ENCODE measurements at regions not wholly inside any gene's neighbourhood (a gene's known extent, or its start where the extent isn't known, plus 50 kb on each side); places are given as distances from the start of the nearest gene placed in this dataset.
"Not testable (repeated sequence)": the region's sequence is repeated elsewhere in the genome, so short reads cannot be mapped to it uniquely, and the experiment has no call there.

DNA sequence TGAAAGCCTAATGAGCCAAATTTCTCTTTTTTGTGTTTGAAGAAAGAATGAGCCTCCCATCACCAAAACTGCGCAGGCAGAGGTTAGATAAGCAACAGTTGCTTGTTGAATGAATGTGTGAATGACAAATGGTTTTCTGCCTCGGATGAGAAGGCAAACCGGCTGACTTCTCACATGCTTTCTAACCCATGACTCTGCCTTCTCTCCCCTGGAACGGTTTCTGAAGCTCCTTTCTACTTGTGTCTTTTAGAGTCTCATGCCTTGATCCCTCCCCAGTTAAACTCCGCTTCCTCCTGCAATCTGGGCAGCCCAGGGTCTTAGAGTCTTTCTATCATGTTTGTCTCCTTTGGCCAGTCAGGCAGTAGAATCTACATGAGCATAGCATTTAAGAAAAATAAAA lies 342.1 kb upstream of the NCAM1 start:
- intact Hi-C loops (cut with micrococcal nuclease), result no loop called here
- no peak for ATAC-seq
- no peak overlapping the region for H3K27ac Mint-ChIP-seq

DNA sequence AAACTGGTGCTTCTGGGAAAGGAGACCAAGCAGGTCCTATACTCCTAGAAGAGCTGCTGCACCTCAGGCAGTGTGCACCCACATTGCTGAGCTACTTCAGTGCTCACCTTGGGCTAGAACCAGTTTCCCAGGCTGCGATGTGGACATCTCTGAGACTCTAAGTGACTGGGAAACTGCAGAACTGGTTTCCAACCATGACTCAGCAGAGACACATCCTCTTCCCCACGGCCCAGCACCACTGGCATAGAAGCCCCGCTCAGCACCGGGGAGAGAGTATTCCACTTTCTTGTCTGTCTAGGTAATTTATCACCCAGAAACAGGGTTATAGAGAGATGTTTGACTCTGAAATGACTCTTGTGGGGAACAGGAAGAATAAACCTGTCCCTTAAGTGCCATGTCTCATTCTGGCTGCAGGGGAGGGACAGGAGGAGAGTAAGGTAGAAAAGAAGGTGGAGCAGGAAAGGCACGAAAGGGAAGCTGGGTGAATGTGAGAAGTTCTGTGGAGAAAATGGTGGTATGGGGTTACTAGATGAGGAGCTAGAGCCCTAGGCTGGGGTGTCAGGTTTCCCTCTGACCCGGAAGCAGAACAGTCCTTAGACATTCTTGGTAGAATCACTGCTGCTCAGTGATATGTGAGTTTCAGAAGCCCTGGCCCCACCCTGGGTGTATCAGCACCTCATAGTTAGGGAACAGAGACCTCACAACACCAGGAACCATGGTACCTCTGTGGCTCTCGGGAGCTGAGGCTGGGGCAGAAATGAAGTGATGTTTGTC lies 340.4 kb upstream of the NCAM1 start:
- 64% methylated on average over 5 of the region's 7 CpGs for WGBS (ENCODE audit: insufficient coverage)

More for the DNA sequence above, 342.1 kb upstream of the NCAM1 start:
- no peaks in the 10 kb centered on the region for H3K36me3 ChIP-seq (ENCODE audit: control insufficient read depth, insufficient read depth, low read length)
- H3K4me1 ChIP-seq (ENCODE audit: control insufficient read depth, insufficient read depth, low read length), result peaks cover 3% of the 10 kb centered on the region
- no peak overlapping the region for H3K27ac ChIP-seq (ENCODE audit: low read length)
- peaks cover 16 to 39% of the 10 kb centered on the region in 2 donors for H3K27me3 Mint-ChIP-seq (ENCODE audit: low read depth in 2 of 2)
- no peaks in the 10 kb centered on the region for H3K9me3 Mint-ChIP-seq
- DNase-seq, result no peak
- no peak overlapping the region for H3K4me3 Mint-ChIP-seq
- no peaks in the 10 kb centered on the region for H3K36me3 Mint-ChIP-seq
- H3K27me3 ChIP-seq (ENCODE audit: control insufficient read depth, insufficient read depth, low read length), result no peaks in the 10 kb centered on the region
- no peaks in the 10 kb centered on the region for H3K4me1 Mint-ChIP-seq
- 78% methylated on average over 4 of the region's 5 CpGs for WGBS (ENCODE audit: insufficient coverage)
- no peak overlapping the region for H3K4me3 ChIP-seq (ENCODE audit: low read length)
- H3K9me3 ChIP-seq (ENCODE audit: control insufficient read depth, insufficient read depth, low read length), result no peaks in the 10 kb centered on the region
- TF ChIP-seq, protein P1, sequence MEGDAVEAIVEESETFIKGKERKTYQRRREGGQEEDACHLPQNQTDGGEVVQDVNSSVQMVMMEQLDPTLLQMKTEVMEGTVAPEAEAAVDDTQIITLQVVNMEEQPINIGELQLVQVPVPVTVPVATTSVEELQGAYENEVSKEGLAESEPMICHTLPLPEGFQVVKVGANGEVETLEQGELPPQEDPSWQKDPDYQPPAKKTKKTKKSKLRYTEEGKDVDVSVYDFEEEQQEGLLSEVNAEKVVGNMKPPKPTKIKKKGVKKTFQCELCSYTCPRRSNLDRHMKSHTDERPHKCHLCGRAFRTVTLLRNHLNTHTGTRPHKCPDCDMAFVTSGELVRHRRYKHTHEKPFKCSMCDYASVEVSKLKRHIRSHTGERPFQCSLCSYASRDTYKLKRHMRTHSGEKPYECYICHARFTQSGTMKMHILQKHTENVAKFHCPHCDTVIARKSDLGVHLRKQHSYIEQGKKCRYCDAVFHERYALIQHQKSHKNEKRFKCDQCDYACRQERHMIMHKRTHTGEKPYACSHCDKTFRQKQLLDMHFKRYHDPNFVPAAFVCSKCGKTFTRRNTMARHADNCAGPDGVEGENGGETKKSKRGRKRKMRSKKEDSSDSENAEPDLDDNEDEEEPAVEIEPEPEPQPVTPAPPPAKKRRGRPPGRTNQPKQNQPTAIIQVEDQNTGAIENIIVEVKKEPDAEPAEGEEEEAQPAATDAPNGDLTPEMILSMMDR (IDR thresholded peaks at IDR 0.05), result no peak

DNA sequence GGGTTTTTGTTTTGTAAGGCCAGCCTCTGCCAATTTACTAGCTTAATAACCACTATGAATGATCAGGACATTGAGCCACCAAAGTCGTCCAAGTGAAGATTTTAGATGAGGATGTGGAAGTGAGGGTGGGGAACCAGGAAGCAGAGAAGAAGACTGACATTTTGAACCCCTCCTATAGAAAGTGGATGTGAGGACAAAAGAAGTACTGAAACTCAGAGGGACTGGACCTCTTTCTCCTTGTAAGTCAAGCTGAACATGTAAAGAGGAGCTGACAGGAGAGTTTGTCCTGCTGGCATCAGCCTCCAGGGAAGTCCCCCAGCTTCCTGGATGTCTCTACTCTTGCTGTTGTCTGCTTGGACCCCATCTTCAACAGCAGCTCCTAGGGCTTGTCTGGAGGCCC lies 338.2 kb upstream of the NCAM1 start:
- no peaks in the 10 kb centered on the region for H3K36me3 Mint-ChIP-seq
- H3K9me3 ChIP-seq (ENCODE audit: control insufficient read depth, insufficient read depth, low read length), result no peaks in the 10 kb centered on the region
- H3K4me1 ChIP-seq (ENCODE audit: control insufficient read depth, insufficient read depth, low read length), result peaks cover 3% of the 10 kb centered on the region
- H3K27me3 ChIP-seq (ENCODE audit: control insufficient read depth, insufficient read depth, low read length), result no peaks in the 10 kb centered on the region
- WGBS (ENCODE audit: insufficient coverage), result no CpG with 5 or more reads among the region's 1 CpG
- no peak for ATAC-seq
- no peak overlapping the region for H3K4me3 ChIP-seq (ENCODE audit: low read length)
- no peak overlapping the region for H3K4me3 Mint-ChIP-seq
- TF ChIP-seq, protein P1 (IDR thresholded peaks at IDR 0.05), result no peak
- H3K27ac ChIP-seq (ENCODE audit: low read length), result no peak overlapping the region
- H3K27ac Mint-ChIP-seq, result no peak overlapping the region
- intact Hi-C loops (cut with micrococcal nuclease), result no loop called here
- no peaks in the 10 kb centered on the region for H3K36me3 ChIP-seq (ENCODE audit: control insufficient read depth, insufficient read depth, low read length)
- no peaks in the 10 kb centered on the region for H3K4me1 Mint-ChIP-seq
- H3K27me3 Mint-ChIP-seq (ENCODE audit: low read depth in 2 of 2), result peaks cover 11 to 44% of the 10 kb centered on the region in 2 donors
- no peak for DNase-seq
- no peaks in the 10 kb centered on the region for H3K9me3 Mint-ChIP-seq

More for the DNA sequence above, 340.4 kb upstream of the NCAM1 start:
- H3K27me3 ChIP-seq (ENCODE audit: control insufficient read depth, insufficient read depth, low read length), result no peaks in the 10 kb centered on the region
- no peak overlapping the region for H3K4me3 ChIP-seq (ENCODE audit: low read length)
- no peaks in the 10 kb centered on the region for H3K36me3 ChIP-seq (ENCODE audit: control insufficient read depth, insufficient read depth, low read length)
- no peaks in the 10 kb centered on the region for H3K4me1 Mint-ChIP-seq
- peaks cover 3% of the 10 kb centered on the region for H3K4me1 ChIP-seq (ENCODE audit: control insufficient read depth, insufficient read depth, low read length)
- no peaks in the 10 kb centered on the region for H3K9me3 Mint-ChIP-seq
- intact Hi-C loops (cut with micrococcal nuclease), result no loop called here
- H3K9me3 ChIP-seq (ENCODE audit: control insufficient read depth, insufficient read depth, low read length), result no peaks in the 10 kb centered on the region
- no peak overlapping the region for H3K27ac ChIP-seq (ENCODE audit: low read length)
- H3K27me3 Mint-ChIP-seq (ENCODE audit: low read depth in 2 of 2), result peaks cover 11 to 39% of the 10 kb centered on the region in 2 donors
- no peak for DNase-seq
- ATAC-seq, result no peak
- no peak overlapping the region for H3K4me3 Mint-ChIP-seq
- TF ChIP-seq, protein P1 (IDR thresholded peaks at IDR 0.05), result no peak
- no peak overlapping the region for H3K27ac Mint-ChIP-seq
- no peaks in the 10 kb centered on the region for H3K36me3 Mint-ChIP-seq

DNA sequence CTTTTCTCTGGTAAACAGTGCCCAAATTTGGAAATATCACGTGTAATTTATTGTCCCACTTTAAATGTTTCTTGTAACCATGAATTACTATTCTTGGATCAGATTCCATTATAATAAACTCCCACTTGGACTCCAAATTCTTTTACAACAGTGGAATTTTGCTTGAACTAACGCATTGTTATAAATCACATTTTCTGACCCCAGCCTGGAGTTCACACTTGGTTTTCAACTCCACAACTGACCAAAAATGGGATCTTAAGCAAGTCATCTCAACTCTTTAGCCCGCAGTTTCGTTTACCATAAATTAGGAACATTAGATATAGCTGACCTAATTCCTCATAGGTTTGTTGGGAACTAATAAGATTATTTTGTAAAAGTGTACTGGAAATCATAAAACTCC lies 336.8 kb upstream of the NCAM1 start:
- Mint-ChIP-seq H3K9me3 (no peaks in the 10 kb centered on the region), H3K4me1 (no peaks in the 10 kb centered on the region), H3K36me3 (no peaks in the 10 kb centered on the region), H3K27me3 (ENCODE audit: low read depth in 2 of 2) (peaks cover 5 to 44% of the 10 kb centered on the region in 2 donors), H3K27ac (no peak overlapping the region), H3K4me3 (no peak overlapping the region)
- Histone ChIP-seq H3K36me3 (ENCODE audit: control insufficient read depth, insufficient read depth, low read length) (no peaks in the 10 kb centered on the region), H3K27me3 (ENCODE audit: control insufficient read depth, insufficient read depth, low read length) (no peaks in the 10 kb centered on the region), H3K9me3 (ENCODE audit: control insufficient read depth, insufficient read depth, low read length) (no peaks in the 10 kb centered on the region), H3K27ac (ENCODE audit: low read length) (no peak overlapping the region), H3K4me1 (ENCODE audit: control insufficient read depth, insufficient read depth, low read length) (peaks cover 3% of the 10 kb centered on the region), H3K4me3 (ENCODE audit: low read length) (no peak overlapping the region)
- DNase-seq (no peak), ATAC-seq (no peak)
- TF ChIP-seq, protein P1 (IDR thresholded peaks at IDR 0.05), result no peak
- intact Hi-C loops (cut with micrococcal nuclease), result no loop called here
- WGBS (ENCODE audit: insufficient coverage), result 92% methylated on average over 4 of the region's 4 CpGs

DNA sequence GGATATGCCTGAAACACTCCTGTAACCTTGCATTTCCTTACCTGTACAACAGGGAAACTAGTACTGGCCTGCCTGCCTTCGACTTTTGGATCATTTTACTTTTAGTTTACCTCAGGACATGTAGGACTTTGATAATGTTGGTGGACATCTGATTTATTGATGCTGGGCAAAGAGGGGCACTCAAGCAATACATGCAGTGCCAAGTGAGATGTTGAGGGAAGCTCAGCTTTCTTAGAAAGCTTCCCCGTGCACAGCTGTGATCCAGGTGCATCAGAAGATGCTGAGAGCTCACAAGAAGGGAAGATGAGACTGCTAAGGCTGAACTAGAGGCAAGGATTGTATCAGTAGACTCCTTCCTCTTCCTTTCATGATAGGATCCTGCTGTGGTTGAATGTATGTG lies 336.2 kb upstream of the NCAM1 start:
- H3K27ac Mint-ChIP-seq; H3K4me3 Mint-ChIP-seq; ATAC-seq; H3K9me3 Mint-ChIP-seq; H3K27me3 ChIP-seq (ENCODE audit: control insufficient read depth, insufficient read depth, low read length); DNase-seq; H3K36me3 ChIP-seq (ENCODE audit: control insufficient read depth, insufficient read depth, low read length); H3K4me1 Mint-ChIP-seq; H3K4me1 ChIP-seq (ENCODE audit: control insufficient read depth, insufficient read depth, low read length); intact Hi-C loops (cut with micrococcal nuclease); H3K4me3 ChIP-seq (ENCODE audit: low read length); H3K9me3 ChIP-seq (ENCODE audit: control insufficient read depth, insufficient read depth, low read length); H3K36me3 Mint-ChIP-seq; H3K27ac ChIP-seq (ENCODE audit: low read length): not testable (repeated sequence)
- peaks cover 5 to 44% of the 10 kb centered on the region in 2 donors for H3K27me3 Mint-ChIP-seq (ENCODE audit: low read depth in 2 of 2)
- WGBS (ENCODE audit: insufficient coverage), result 60% methylated on average over 2 of the region's 2 CpGs

Measured in natural killer cell (primary cell).